CD4-positive, alpha-beta T cell treated with Interleukin-1 beta for 1 hour (primary cell): ENCODE measurements at regions not wholly inside any gene's neighbourhood (a gene's known extent, or its start where the extent isn't known, plus 50 kb on each side); places are given as distances from the start of the nearest gene placed in this dataset.

Source experiments
- DNase-seq, 2 donors: peaks; one replicate each; pipeline ENCODE4 v3.0.0-alpha.2; 2020 to 2022

- no peak for DNase-seq
These were observed 1543.3 kb upstream of the PABPC4L start for GRCh38 chr4:135744928-135745327.

GRCh38 chr4:135741583-135741982, 1540.0 kb upstream of the PABPC4L start:
- DNase-seq, result no peak

GRCh38 chr4:135739354-135739753, 1537.8 kb upstream of the PABPC4L start:
- no peak for DNase-seq

- DNase-seq, result no peak
These were observed 1533.9 kb upstream of the PABPC4L start for GRCh38 chr4:135735512-135735911.

GRCh38 chr4:135732448-135732847, 1530.9 kb upstream of the PABPC4L start:
- no peak for DNase-seq

- DNase-seq, result no peak
These were observed 1530.1 kb upstream of the PABPC4L start for GRCh38 chr4:135731682-135732081.

GRCh38 chr4:135724421-135724820, 1522.8 kb upstream of the PABPC4L start:
- DNase-seq, result no peak

- no peak for DNase-seq
These were observed 1516.4 kb upstream of the PABPC4L start for GRCh38 chr4:135718019-135718418.

- DNase-seq, result no peak
These were observed 1503.8 kb upstream of the PABPC4L start for GRCh38 chr4:135705343-135705742.

- DNase-seq, result no peak
These were observed 1492.5 kb upstream of the PABPC4L start for GRCh38 chr4:135694066-135694465.

GRCh38 chr4:135684001-135684400, 1482.4 kb upstream of the PABPC4L start:
- no peak for DNase-seq

- DNase-seq, result no peak
These were observed 1470.6 kb upstream of the PABPC4L start for GRCh38 chr4:135672202-135672601.

GRCh38 chr4:135670548-135670947, 1469.0 kb upstream of the PABPC4L start:
- no peak for DNase-seq
